22Rv1 (cell line): ENCODE measurements at regions not wholly inside any gene's neighbourhood (a gene's known extent, or its start where the extent isn't known, plus 50 kb on each side); places are given as distances from the start of the nearest gene placed in this dataset.

Experiments
- CTCF ChIP-seq: fragments of 450-650 bp; IDR thresholded peaks from 2 replicates; pipeline ENCODE4 v1.5.1; 2017; ENCODE audit warnings: mild to moderate bottlenecking
- ZFX ChIP-seq: fragments of 450-650 bp; IDR thresholded peaks from 2 replicates; pipeline ENCODE4 v1.6.1; 2017; ENCODE audit warnings: antibody characterized with exemption, borderline replicate concordance

GRCh38 chr5:8288897-8289516 lies 420.1 kb downstream of the MTRR start:
- TF ChIP-seq CTCF = no peak
- no peak for TF ChIP-seq ZFX
